ENCODE measurements at regions not wholly inside any gene's neighbourhood (a gene's known extent, or its start where the extent isn't known, plus 50 kb on each side); places are given as distances from the start of the nearest gene placed in this dataset.

DNA sequence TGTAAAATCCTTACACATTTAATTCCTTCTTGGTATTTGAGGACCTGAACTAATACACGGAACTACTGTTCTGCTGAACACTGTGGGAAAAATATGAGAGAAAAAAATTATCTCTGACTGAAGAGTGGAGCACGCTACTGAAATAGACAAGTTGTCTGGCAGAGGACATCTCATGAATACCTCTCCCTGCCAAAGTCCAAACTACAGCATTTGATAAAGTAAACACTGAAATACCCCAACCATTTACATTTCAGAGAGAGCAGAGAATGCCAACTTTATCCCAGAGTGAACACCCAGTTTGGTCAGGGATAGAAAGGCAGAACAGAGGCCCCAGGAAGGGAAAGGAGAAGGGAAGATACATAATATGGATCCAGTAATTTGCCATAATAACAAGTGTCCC, 920.7 kb downstream of the SQOR start:
- TF ChIP-seq, protein P1, sequence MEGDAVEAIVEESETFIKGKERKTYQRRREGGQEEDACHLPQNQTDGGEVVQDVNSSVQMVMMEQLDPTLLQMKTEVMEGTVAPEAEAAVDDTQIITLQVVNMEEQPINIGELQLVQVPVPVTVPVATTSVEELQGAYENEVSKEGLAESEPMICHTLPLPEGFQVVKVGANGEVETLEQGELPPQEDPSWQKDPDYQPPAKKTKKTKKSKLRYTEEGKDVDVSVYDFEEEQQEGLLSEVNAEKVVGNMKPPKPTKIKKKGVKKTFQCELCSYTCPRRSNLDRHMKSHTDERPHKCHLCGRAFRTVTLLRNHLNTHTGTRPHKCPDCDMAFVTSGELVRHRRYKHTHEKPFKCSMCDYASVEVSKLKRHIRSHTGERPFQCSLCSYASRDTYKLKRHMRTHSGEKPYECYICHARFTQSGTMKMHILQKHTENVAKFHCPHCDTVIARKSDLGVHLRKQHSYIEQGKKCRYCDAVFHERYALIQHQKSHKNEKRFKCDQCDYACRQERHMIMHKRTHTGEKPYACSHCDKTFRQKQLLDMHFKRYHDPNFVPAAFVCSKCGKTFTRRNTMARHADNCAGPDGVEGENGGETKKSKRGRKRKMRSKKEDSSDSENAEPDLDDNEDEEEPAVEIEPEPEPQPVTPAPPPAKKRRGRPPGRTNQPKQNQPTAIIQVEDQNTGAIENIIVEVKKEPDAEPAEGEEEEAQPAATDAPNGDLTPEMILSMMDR (IDR thresholded peaks at IDR 0.05; ENCODE audit: insufficient read depth, low read depth, low read length), result no peak
- TF ChIP-seq EZH2 (IDR thresholded peaks at IDR 0.05; ENCODE audit: insufficient read depth, low read length), result no peak

Data from astrocyte (in vitro differentiated cells and primary cell).